Urothelium cell line (cell line): ENCODE measurements at regions not wholly inside any gene's neighbourhood (a gene's known extent, or its start where the extent isn't known, plus 50 kb on each side); places are given as distances from the start of the nearest gene placed in this dataset.

ENCODE experiments used
- DNase-seq: peaks from one replicate; pipeline ENCODE4 v3.0.0; 2011; ENCODE audit warnings: low spot score, mixed read lengths
- FAIRE-seq: peaks from 2 replicates; lab custom pipeline; 2011; peaks lifted over from hg19 to GRCh38; lab: Jason Lieb, UNC

- DNase-seq: no peak
- FAIRE-seq: no peak
Measured at GRCh38 chr17:77453613-77454241, 313.0 kb downstream of the SEC14L1 start.

GRCh38 chr17:77454242-77455095 lies 313.7 kb downstream of the SEC14L1 start:
- DNase-seq (no peak), FAIRE-seq (no peak)

GRCh38 chr17:77455111-77455890 lies 314.5 kb downstream of the SEC14L1 start:
- DNase-seq (peak; percentile 67), FAIRE-seq (no peak)

- no peak for FAIRE-seq
- DNase-seq: no peak
Measured at GRCh38 chr17:77455891-77456260, 315.1 kb downstream of the SEC14L1 start.

- DNase-seq: no peak
- no peak for FAIRE-seq
Measured at GRCh38 chr17:77456271-77456950, 315.6 kb downstream of the SEC14L1 start.

GRCh38 chr17:77456951-77457548 lies 316.3 kb downstream of the SEC14L1 start:
- DNase-seq (no peak), FAIRE-seq (no peak)

- no peak for DNase-seq
- FAIRE-seq: no peak
Measured at GRCh38 chr17:77457572-77458201, 316.9 kb downstream of the SEC14L1 start.

GRCh38 chr17:77458202-77459017 lies 317.6 kb downstream of the SEC14L1 start:
- no peak for FAIRE-seq

GRCh38 chr17:77459018-77459755 lies 318.4 kb downstream of the SEC14L1 start:
- peak; percentile 27 for FAIRE-seq
- DNase-seq: no peak

More at GRCh38 chr17:77458202-77459017, 317.6 kb downstream of the SEC14L1 start:
- DNase-seq: no peak

- no peak for DNase-seq
- FAIRE-seq: no peak
Measured at GRCh38 chr17:77460514-77461046, 319.8 kb downstream of the SEC14L1 start.

- DNase-seq (no peak), FAIRE-seq (no peak)
Measured at GRCh38 chr17:77461277-77462057, 320.7 kb downstream of the SEC14L1 start.

GRCh38 chr17:77462090-77462489 lies 321.3 kb downstream of the SEC14L1 start:
- FAIRE-seq (no peak), DNase-seq (no peak)

- no peak for FAIRE-seq
- no peak for DNase-seq
Measured at GRCh38 chr17:77462553-77463497, 322.1 kb downstream of the SEC14L1 start.

GRCh38 chr17:77464988-77465357 lies 324.2 kb downstream of the SEC14L1 start:
- DNase-seq (no peak), FAIRE-seq (peak; percentile 50)

GRCh38 chr17:77465358-77466041 lies 324.7 kb downstream of the SEC14L1 start:
- FAIRE-seq: no peak
- DNase-seq: no peak

GRCh38 chr17:77466140-77466539 lies 325.4 kb downstream of the SEC14L1 start:
- FAIRE-seq (no peak), DNase-seq (no peak)
